Right atrium auricular region (tissue), 2 donors: ENCODE measurements at regions not wholly inside any gene's neighbourhood (a gene's known extent, or its start where the extent isn't known, plus 50 kb on each side); places are given as distances from the start of the nearest gene placed in this dataset.
"Not testable (repeated sequence)": the region's sequence is repeated elsewhere in the genome, so short reads cannot be mapped to it uniquely, and the experiment has no call there.

Experiments
- DNase-seq: peaks from one replicate; pipeline ENCODE4 v3.0.0-alpha.2; 2019; ENCODE audit warnings: low spot score
- H3K27ac ChIP-seq, 2 donors: fragments of 200-600 bp; sonication (generic); 1 replicate in 1 of 2; 2 replicates in 1 of 2; pipeline ENCODE4 v1.5.1; 2016 to 2019
- H3K27me3 ChIP-seq, 2 donors: fragments of 200-600 bp; sonication (generic); one replicate each; pipeline versions ENCODE4 v1.5.1 to v1.6.0; 2017 to 2019
- H3K36me3 ChIP-seq: fragments of 200-600 bp; sonication (generic); one replicate; pipeline ENCODE4 v1.5.1; 2016
- H3K4me1 ChIP-seq, 2 donors: fragments of 200-600 bp; sonication (generic); one replicate each; pipeline versions ENCODE4 v1.5.1 to v1.6.0; 2017 to 2019
- H3K4me3 ChIP-seq, 2 donors: fragments of 200-600 bp; sonication (generic); 1 replicate in 1 of 2; 2 replicates in 1 of 2; pipeline ENCODE4 v1.5.1; 2017 to 2019; ENCODE audit warnings: mild to moderate bottlenecking in 1 of 2, moderate library complexity in 1 of 2
- H3K9me3 ChIP-seq, 2 donors: fragments of 200-600 bp; sonication (generic); one replicate each; pipeline ENCODE4 v1.5.1; 2019
- TF ChIP-seq, protein P1 (sequence below), 2 donors: fragments of 200-600 bp; sonication (generic); IDR thresholded peaks; one replicate each; pipeline ENCODE4 v1.5.1; 2019; ENCODE audit warnings: antibody characterized with exemption in 2 of 2

DNA sequence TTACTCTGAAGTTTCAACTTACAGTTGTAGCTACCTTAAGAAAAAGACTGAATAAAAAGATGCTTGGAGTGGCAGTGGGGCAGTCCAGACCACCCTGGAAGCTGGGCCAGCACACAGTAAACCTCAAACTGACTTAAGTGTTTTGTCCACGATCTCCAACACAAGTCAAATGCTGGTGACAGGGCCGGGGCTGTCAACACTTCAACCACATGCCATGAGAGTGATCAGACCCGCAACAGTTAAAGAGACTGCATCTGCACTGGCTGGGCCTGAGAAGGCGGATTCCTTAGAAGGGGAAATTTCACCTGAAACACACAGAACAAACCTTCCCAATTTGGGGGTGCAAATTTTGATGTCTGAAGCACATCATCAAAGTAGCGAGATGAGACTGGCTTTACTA lies 223.5 kb upstream of the CAND1 start:
- DNase-seq, result no peak
- Histone ChIP-seq H3K4me3 (no peak overlapping the region), H3K27ac (peak overlapping the region in 1 of 2 donors; percentile 51), H3K9me3 (no peaks in the 10 kb centered on the region), H3K27me3 (no peaks in the 10 kb centered on the region), H3K4me1 (peaks cover 0 to 32% of the 10 kb centered on the region in 2 donors), H3K36me3 (no peaks in the 10 kb centered on the region)
- TF ChIP-seq, protein P1, sequence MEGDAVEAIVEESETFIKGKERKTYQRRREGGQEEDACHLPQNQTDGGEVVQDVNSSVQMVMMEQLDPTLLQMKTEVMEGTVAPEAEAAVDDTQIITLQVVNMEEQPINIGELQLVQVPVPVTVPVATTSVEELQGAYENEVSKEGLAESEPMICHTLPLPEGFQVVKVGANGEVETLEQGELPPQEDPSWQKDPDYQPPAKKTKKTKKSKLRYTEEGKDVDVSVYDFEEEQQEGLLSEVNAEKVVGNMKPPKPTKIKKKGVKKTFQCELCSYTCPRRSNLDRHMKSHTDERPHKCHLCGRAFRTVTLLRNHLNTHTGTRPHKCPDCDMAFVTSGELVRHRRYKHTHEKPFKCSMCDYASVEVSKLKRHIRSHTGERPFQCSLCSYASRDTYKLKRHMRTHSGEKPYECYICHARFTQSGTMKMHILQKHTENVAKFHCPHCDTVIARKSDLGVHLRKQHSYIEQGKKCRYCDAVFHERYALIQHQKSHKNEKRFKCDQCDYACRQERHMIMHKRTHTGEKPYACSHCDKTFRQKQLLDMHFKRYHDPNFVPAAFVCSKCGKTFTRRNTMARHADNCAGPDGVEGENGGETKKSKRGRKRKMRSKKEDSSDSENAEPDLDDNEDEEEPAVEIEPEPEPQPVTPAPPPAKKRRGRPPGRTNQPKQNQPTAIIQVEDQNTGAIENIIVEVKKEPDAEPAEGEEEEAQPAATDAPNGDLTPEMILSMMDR (IDR thresholded peaks at IDR 0.05), result no peak

DNA sequence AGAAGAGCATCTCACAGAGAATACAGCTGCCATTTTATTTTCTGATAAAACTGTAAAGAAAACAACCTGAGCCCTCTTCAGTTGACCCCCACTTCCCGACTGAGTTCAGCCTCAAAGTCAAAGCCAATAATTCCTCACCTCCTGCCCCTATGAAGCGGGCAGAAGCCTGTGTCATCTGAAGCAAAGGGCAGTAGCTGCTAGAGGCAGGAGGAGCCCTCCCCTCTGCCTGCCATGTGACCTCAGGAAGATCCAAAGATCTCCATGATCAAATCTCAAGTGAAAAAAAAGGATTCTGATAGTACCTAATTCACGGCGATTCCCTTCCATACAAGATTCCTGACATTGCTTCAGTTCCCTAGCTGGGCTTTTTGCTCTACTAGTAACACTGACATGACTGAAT lies 223.1 kb upstream of the CAND1 start:
- H3K4me3 ChIP-seq, result no peak overlapping the region
- H3K9me3 ChIP-seq, result no peaks in the 10 kb centered on the region
- no peaks in the 10 kb centered on the region for H3K27me3 ChIP-seq
- TF ChIP-seq, protein P1 (IDR thresholded peaks at IDR 0.05), result no peak
- H3K36me3 ChIP-seq, result no peaks in the 10 kb centered on the region
- no peak for DNase-seq
- H3K4me1 ChIP-seq, result peaks cover 0 to 32% of the 10 kb centered on the region in 2 donors
- H3K27ac ChIP-seq, result peak overlapping the region in 1 of 2 donors; percentile 51

DNA sequence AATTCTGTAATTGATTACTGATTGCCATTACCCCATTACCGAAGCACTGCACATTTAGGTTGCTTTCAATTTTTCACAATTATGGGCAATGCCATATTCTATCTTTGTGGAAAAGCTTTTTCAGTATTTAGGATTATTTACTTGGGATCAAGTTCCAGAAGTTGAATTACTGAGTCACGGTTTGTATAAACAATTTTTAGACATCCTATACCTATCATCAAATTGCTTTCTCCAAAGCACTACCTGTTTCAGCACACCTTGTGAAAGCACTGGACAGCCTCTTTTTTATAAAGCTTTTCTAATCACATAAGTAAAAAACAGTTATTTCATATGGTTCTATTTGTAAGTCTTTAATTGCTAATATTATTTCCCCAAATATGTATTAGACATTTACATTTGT lies 221.5 kb upstream of the CAND1 start:
- no peaks in the 10 kb centered on the region for H3K27me3 ChIP-seq
- no peaks in the 10 kb centered on the region for H3K36me3 ChIP-seq
- DNase-seq, result no peak
- H3K9me3 ChIP-seq, result no peaks in the 10 kb centered on the region
- H3K4me1 ChIP-seq, result peaks cover 0 to 28% of the 10 kb centered on the region in 2 donors
- H3K4me3 ChIP-seq, result no peak overlapping the region
- H3K27ac ChIP-seq, result no peak overlapping the region
- TF ChIP-seq, protein P1 (IDR thresholded peaks at IDR 0.05), result no peak

DNA sequence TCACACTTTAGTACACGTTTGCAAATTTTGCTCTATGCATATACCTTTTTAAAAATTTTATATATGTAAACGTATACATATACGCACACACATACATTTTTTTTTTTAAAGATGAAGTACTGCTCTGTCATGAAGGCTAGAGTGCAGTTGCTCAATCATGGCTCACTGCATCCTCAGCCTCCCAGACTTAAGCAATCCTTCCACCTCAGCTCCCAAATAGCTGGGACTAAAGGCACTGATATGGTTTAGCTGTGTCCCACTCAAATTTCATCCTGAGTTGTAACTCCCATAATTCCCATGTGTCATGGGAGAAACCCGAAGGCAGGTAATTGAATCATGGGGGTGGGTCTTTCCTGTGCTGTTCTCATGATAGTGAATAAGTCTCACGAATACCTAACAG lies 220.8 kb upstream of the CAND1 start:
- H3K27ac ChIP-seq, result no peak overlapping the region
- TF ChIP-seq, protein P1 (IDR thresholded peaks at IDR 0.05), result no peak
- H3K4me1 ChIP-seq, result peaks cover 0 to 21% of the 10 kb centered on the region in 2 donors
- no peaks in the 10 kb centered on the region for H3K36me3 ChIP-seq
- H3K27me3 ChIP-seq, result no peaks in the 10 kb centered on the region
- DNase-seq, result no peak
- no peaks in the 10 kb centered on the region for H3K9me3 ChIP-seq
- no peak overlapping the region for H3K4me3 ChIP-seq

DNA sequence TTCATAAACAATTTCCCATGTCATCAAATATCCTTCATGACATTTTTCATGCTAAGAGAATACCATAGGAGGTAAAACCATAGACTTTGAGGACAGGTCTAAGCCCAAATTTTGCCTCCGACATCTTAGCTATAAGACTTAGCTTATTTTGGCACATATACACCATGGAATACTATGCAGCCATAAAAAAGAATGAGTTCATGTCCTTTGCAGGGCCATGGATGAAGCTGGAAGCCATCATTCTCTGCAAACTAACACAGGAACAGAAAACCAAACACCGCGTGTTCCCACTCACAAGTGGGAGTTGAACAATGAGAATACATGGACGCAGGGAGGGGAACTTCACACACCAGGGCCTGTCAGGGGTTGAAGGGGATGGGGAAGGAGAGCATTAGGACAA lies 220.0 kb upstream of the CAND1 start:
- H3K36me3 ChIP-seq, H3K27me3 ChIP-seq, H3K9me3 ChIP-seq, H3K4me3 ChIP-seq, H3K27ac ChIP-seq, DNase-seq: not testable (repeated sequence)
- H3K4me1 ChIP-seq, result peaks cover 0 to 14% of the 10 kb centered on the region in 2 donors

DNA sequence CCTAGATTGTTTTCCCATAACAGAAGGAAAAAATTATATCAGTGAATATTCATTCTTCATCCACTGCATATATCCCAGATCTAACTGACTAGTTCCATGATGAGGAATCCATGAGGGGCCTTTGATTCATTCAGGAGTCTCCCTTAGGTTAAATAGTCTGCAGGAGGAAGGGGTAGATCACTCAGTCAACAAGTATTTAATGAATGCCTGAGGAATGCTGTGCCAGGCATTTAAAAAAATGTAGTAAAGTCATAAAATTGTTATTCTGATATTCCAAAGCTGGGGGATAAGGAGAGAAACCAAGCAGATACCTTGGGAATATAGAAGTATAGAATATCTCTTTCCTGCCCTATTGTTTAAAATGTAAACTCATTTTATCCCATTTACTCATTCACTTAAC lies 216.2 kb upstream of the CAND1 start:
- Histone ChIP-seq H3K27me3 (no peaks in the 10 kb centered on the region), H3K36me3 (no peaks in the 10 kb centered on the region), H3K9me3 (no peaks in the 10 kb centered on the region), H3K27ac (no peak overlapping the region), H3K4me3 (no peak overlapping the region), H3K4me1 (no peaks in the 10 kb centered on the region)
- TF ChIP-seq, protein P1 (IDR thresholded peaks at IDR 0.05), result no peak
- DNase-seq, result no peak
